Activated naive CD8-positive, alpha-beta T cell (primary cell): ENCODE measurements at regions not wholly inside any gene's neighbourhood (a gene's known extent, or its start where the extent isn't known, plus 50 kb on each side); places are given as distances from the start of the nearest gene placed in this dataset.

Experiments used
- H3K27ac Mint-ChIP-seq: one replicate; pipeline ENCODE4 v1.8.0; 2021; ENCODE audit warnings: mixed read lengths
- H3K27me3 Mint-ChIP-seq: one replicate; pipeline ENCODE4 v1.8.0; 2021; ENCODE audit warnings: mixed read lengths
- H3K36me3 Mint-ChIP-seq: one replicate; pipeline ENCODE4 v1.8.0; 2021; ENCODE audit warnings: mixed read lengths
- H3K4me1 Mint-ChIP-seq: one replicate; pipeline ENCODE4 v1.8.0; 2021; ENCODE audit warnings: low read depth, mixed read lengths
- H3K4me3 Mint-ChIP-seq: one replicate; pipeline ENCODE4 v1.8.0; 2021; ENCODE audit warnings: mild to moderate bottlenecking, mixed read lengths
- H3K9me3 Mint-ChIP-seq: one replicate; pipeline ENCODE4 v1.8.0; 2021; ENCODE audit warnings: low read depth, mixed read lengths

- no peaks in the 10 kb centered on the region for H3K4me1 Mint-ChIP-seq
- peaks cover 3% of the 10 kb centered on the region for H3K27me3 Mint-ChIP-seq
- H3K36me3 Mint-ChIP-seq, result peaks cover 4% of the 10 kb centered on the region
- no peak overlapping the region for H3K27ac Mint-ChIP-seq
- no peak overlapping the region for H3K4me3 Mint-ChIP-seq
- H3K9me3 Mint-ChIP-seq, result peaks cover 6% of the 10 kb centered on the region
Measured at GRCh38 chr1:229786974-229787610, 161.0 kb downstream of the URB2 start.

DNA sequence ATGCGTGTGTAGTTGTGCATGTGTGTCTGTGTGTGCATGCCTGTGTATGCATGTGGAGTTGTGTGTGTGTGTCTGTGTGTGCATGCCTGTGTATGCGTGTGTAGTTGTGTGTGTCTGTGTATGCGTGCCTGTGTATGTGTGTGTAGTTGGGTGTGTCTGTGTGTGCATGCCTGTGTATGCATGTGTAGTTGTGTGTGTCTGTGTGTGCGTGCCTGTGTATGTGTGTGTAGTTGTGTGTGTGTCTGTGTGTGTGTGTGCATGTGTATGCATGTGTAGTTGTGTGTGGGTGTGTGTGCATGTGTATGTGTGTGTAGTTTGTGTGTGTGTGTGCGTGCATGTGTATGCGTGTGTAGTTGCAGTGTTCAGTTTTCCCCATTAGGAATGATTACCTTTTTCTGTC is 162.0 kb downstream of the URB2 start:
- H3K27ac Mint-ChIP-seq, result no peak overlapping the region
- peaks cover 3% of the 10 kb centered on the region for H3K27me3 Mint-ChIP-seq
- peaks cover 6% of the 10 kb centered on the region for H3K9me3 Mint-ChIP-seq
- peaks cover 4% of the 10 kb centered on the region for H3K36me3 Mint-ChIP-seq
- no peaks in the 10 kb centered on the region for H3K4me1 Mint-ChIP-seq
- H3K4me3 Mint-ChIP-seq, result no peak overlapping the region

GRCh38 chr1:229792012-229792975 is 166.2 kb downstream of the URB2 start:
- Mint-ChIP-seq H3K4me1 (no peaks in the 10 kb centered on the region), H3K36me3 (peaks cover 4% of the 10 kb centered on the region), H3K27me3 (peaks cover 6% of the 10 kb centered on the region)

DNA sequence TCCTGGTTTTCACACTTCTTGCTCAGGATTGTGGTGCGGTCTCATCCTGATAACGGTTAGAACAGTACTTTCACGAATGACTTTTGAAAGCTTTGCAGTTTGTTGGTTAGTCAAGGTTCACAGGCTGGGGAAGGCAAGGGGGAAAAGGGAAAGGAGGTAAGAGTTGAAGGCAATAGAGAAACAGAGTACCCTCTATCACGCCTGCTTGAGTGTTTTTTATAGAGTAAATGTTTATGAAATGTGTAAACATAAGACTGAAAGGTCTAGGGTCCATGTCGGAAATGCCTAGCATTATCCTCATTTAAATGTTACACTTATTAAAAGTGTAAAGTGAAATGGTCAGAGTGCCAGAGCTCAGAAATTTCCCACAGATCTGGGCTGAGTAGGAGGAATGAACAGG is 167.4 kb downstream of the URB2 start:
- Mint-ChIP-seq H3K9me3 (peaks cover 6% of the 10 kb centered on the region), H3K36me3 (peaks cover 4% of the 10 kb centered on the region), H3K27me3 (peaks cover 6% of the 10 kb centered on the region), H3K4me1 (no peaks in the 10 kb centered on the region), H3K4me3 (no peak overlapping the region), H3K27ac (no peak overlapping the region)

More at GRCh38 chr1:229792012-229792975, 166.2 kb downstream of the URB2 start:
- H3K9me3 Mint-ChIP-seq, result peaks cover 6% of the 10 kb centered on the region
- H3K4me3 Mint-ChIP-seq, result no peak overlapping the region
- no peak overlapping the region for H3K27ac Mint-ChIP-seq

- no peaks in the 10 kb centered on the region for H3K4me1 Mint-ChIP-seq
- no peak overlapping the region for H3K4me3 Mint-ChIP-seq
- H3K27ac Mint-ChIP-seq, result no peak overlapping the region
- no peaks in the 10 kb centered on the region for H3K36me3 Mint-ChIP-seq
- H3K27me3 Mint-ChIP-seq, result peaks cover 6% of the 10 kb centered on the region
- H3K9me3 Mint-ChIP-seq, result no peaks in the 10 kb centered on the region
Measured at GRCh38 chr1:229798558-229798957, 172.5 kb downstream of the URB2 start.

DNA sequence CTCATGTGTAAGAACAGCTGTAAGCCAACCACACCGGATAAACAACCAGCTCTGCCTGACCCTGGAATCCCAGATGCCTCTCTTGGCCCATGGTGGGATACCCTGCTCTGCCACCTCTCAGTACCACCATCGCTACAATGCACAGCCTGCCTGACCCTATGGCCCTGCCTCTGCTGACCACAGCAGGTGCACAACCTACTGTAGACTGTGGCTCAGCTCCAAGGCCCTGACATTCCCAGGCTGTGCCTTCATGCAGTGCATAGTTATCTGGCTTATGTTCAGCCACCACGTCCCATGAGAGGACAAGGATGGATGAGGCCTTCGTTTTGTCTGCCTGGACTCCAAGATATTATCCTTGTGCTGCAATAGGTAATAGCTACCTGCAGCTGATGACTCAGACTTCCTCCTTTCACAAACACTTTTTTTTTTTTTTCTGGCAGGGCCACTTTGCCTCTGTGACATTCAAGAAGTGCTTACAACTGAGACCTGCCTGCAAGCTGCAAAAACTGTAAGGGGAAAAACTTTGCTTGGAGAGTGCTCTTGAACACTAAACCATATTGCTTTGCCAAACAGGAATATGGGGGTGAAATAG is 177.7 kb downstream of the URB2 start:
- H3K4me3 Mint-ChIP-seq, result no peak overlapping the region
- H3K9me3 Mint-ChIP-seq, result peaks cover 11% of the 10 kb centered on the region
- H3K4me1 Mint-ChIP-seq, result no peaks in the 10 kb centered on the region
- H3K27me3 Mint-ChIP-seq, result peaks cover 3% of the 10 kb centered on the region
- H3K27ac Mint-ChIP-seq, result no peak overlapping the region
- peaks cover 3% of the 10 kb centered on the region for H3K36me3 Mint-ChIP-seq

- H3K36me3 Mint-ChIP-seq, result peaks cover 5% of the 10 kb centered on the region
- peaks cover 10% of the 10 kb centered on the region for H3K27me3 Mint-ChIP-seq
- H3K4me3 Mint-ChIP-seq, result no peak overlapping the region
- H3K27ac Mint-ChIP-seq, result no peak overlapping the region
- no peaks in the 10 kb centered on the region for H3K4me1 Mint-ChIP-seq
- H3K9me3 Mint-ChIP-seq, result peaks cover 34% of the 10 kb centered on the region
Measured at GRCh38 chr1:229808272-229808671, 182.2 kb downstream of the URB2 start.

DNA sequence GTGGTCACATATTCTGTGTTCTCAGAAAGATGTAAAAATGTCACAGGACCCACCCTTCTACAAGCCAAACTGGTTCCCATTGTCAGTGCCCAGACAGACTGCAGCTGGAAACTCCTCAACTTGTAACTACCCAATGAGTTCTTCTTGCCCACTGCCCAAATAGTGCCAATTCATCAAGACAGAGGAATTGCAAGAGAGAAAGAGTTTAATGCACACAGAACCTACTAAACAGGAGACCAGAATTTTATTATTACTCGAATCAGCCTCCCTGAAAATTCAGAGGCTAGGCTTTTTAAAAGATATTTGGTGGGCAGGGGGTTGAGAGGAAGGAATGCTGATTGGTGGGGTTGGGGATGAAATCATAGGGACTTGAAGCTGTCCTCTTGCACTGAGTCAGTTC is 184.1 kb downstream of the URB2 start:
- Mint-ChIP-seq H3K4me3 (no peak overlapping the region), H3K36me3 (peaks cover 5% of the 10 kb centered on the region), H3K4me1 (no peaks in the 10 kb centered on the region), H3K27ac (no peak overlapping the region), H3K9me3 (peaks cover 28% of the 10 kb centered on the region), H3K27me3 (peaks cover 10% of the 10 kb centered on the region)

DNA sequence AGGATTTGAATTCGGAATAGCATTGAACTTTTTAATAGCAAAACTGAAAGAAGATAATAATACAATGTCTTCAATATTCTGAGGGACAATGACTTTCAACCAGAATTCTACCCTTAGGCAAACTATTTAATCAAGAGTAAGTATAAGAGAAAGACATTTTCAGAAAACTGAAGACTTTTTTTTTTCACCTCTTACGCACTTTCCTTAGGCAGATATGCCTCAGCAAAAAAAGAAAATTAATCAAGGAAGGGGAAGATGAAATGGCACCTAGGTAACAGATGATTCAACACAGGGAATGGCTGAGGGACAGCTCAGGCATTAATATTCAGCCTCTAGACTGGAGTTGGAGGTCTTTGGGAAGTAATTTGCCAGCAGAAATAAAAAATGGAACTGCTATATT is 184.9 kb downstream of the URB2 start:
- Mint-ChIP-seq H3K9me3 (peaks cover 23% of the 10 kb centered on the region), H3K27me3 (peaks cover 10% of the 10 kb centered on the region), H3K27ac (no peak overlapping the region), H3K36me3 (peaks cover 5% of the 10 kb centered on the region), H3K4me1 (no peaks in the 10 kb centered on the region), H3K4me3 (no peak overlapping the region)

DNA sequence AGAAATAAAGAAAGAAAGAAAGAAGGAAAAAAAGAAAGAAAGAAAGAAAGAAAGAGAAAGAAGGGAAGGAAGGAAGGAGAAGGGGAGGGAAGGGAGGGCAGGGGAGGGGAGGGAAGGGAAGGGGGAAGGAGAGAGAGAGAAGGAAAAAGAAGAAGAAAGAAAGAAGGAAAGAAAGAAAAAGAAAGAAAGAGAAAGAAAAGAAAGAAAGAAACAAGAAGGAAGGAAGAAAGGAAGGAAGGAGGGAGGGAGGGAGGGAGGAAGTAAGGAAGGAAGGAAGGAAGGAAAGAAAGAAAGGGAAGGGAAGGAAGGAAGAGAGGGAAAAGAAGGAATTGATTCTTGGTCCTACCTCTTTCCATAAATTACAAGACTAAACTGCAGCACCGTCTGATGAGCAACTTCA is 186.1 kb downstream of the URB2 start:
- Mint-ChIP-seq H3K27ac (no peak overlapping the region), H3K4me1 (no peaks in the 10 kb centered on the region), H3K9me3 (peaks cover 23% of the 10 kb centered on the region), H3K36me3 (peaks cover 2% of the 10 kb centered on the region), H3K27me3 (peaks cover 8% of the 10 kb centered on the region), H3K4me3 (no peak overlapping the region)

- H3K9me3 Mint-ChIP-seq, result peaks cover 23% of the 10 kb centered on the region
- H3K4me3 Mint-ChIP-seq, result no peak overlapping the region
- no peaks in the 10 kb centered on the region for H3K4me1 Mint-ChIP-seq
- H3K36me3 Mint-ChIP-seq, result peaks cover 2% of the 10 kb centered on the region
- peaks cover 8% of the 10 kb centered on the region for H3K27me3 Mint-ChIP-seq
- no peak overlapping the region for H3K27ac Mint-ChIP-seq
Measured at GRCh38 chr1:229812693-229813092, 186.6 kb downstream of the URB2 start.

GRCh38 chr1:229815076-229815475 is 189.0 kb downstream of the URB2 start:
- Mint-ChIP-seq H3K4me3 (no peak overlapping the region), H3K27me3 (peaks cover 7% of the 10 kb centered on the region), H3K36me3 (peaks cover under 1% of the 10 kb centered on the region), H3K27ac (no peak overlapping the region), H3K4me1 (no peaks in the 10 kb centered on the region), H3K9me3 (peaks cover 16% of the 10 kb centered on the region)

- Mint-ChIP-seq H3K4me1 (no peaks in the 10 kb centered on the region), H3K9me3 (peaks cover 8% of the 10 kb centered on the region), H3K4me3 (no peak overlapping the region), H3K27me3 (peaks cover 7% of the 10 kb centered on the region), H3K36me3 (no peaks in the 10 kb centered on the region), H3K27ac (no peak overlapping the region)
Measured at GRCh38 chr1:229815961-229816360, 189.9 kb downstream of the URB2 start.

GRCh38 chr1:229817936-229818335 is 191.9 kb downstream of the URB2 start:
- Mint-ChIP-seq H3K27me3 (no peaks in the 10 kb centered on the region), H3K27ac (no peak overlapping the region), H3K9me3 (no peaks in the 10 kb centered on the region), H3K4me3 (no peak overlapping the region), H3K4me1 (no peaks in the 10 kb centered on the region), H3K36me3 (no peaks in the 10 kb centered on the region)

DNA sequence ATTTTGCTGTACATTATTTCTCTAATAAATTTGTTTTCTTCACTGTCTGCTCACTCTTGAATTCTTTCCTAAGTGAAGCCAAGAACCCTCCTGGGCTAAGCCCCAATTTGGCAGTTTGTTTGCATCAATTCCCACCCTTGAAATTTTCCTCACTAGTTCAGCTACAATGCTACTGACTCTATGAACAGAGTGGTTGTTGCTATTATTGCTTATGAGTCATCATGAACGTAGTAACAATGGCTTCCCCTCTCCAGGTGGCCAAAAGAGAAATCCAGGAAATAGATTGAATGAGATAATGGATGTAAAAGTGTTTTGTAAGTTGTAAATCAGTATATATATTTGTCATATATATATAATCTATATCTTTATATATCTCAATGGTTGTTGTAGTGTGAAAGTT is 193.0 kb downstream of the URB2 start:
- no peak overlapping the region for H3K27ac Mint-ChIP-seq
- H3K4me3 Mint-ChIP-seq, result no peak overlapping the region
- H3K4me1 Mint-ChIP-seq, result no peaks in the 10 kb centered on the region
- no peaks in the 10 kb centered on the region for H3K27me3 Mint-ChIP-seq
- H3K36me3 Mint-ChIP-seq, result no peaks in the 10 kb centered on the region
- H3K9me3 Mint-ChIP-seq, result no peaks in the 10 kb centered on the region
